Nephron (organoid): ENCODE measurements at regions not wholly inside any gene's neighbourhood (a gene's known extent, or its start where the extent isn't known, plus 50 kb on each side); places are given as distances from the start of the nearest gene placed in this dataset.
"Not testable (repeated sequence)": the region's sequence is repeated elsewhere in the genome, so short reads cannot be mapped to it uniquely, and the experiment has no call there.

Experiments
- H3K27ac Mint-ChIP-seq, 3 experiments: 2 replicates each; pipeline ENCODE4 v1.8.0; 2020; ENCODE audit warnings: mixed read lengths in 3 of 3, mild to moderate bottlenecking in 2 of 3, moderate library complexity in 1 of 3
- H3K27me3 Mint-ChIP-seq: 2 replicates; pipeline ENCODE4 v1.8.0; 2021; ENCODE audit warnings: low read depth, mild to moderate bottlenecking, moderate library complexity, mixed read lengths
- H3K36me3 Mint-ChIP-seq: 2 replicates; pipeline ENCODE4 v1.8.0; 2020; ENCODE audit warnings: low read depth, mixed read lengths
- H3K4me1 Mint-ChIP-seq: 2 replicates; pipeline ENCODE4 v1.8.0; 2020; ENCODE audit warnings: mixed read lengths
- H3K4me3 Mint-ChIP-seq, 3 experiments: 2 replicates each; pipeline ENCODE4 v1.8.0; 2020; ENCODE audit warnings: mild to moderate bottlenecking in 3 of 3, mixed read lengths in 3 of 3, moderate library complexity in 2 of 3
- H3K9me3 Mint-ChIP-seq: 2 replicates; pipeline ENCODE4 v1.8.0; 2020; ENCODE audit warnings: mixed read lengths
- CTCF ChIP-seq, 3 experiments: fragments of 200-600 bp; sonication (generic); IDR thresholded peaks; one replicate each; pipeline ENCODE4 v1.5.0; 2021; ENCODE audit warnings: antibody characterized with exemption in 3 of 3; ENCODE audit not compliant: unreplicated experiment in 3 of 3

DNA sequence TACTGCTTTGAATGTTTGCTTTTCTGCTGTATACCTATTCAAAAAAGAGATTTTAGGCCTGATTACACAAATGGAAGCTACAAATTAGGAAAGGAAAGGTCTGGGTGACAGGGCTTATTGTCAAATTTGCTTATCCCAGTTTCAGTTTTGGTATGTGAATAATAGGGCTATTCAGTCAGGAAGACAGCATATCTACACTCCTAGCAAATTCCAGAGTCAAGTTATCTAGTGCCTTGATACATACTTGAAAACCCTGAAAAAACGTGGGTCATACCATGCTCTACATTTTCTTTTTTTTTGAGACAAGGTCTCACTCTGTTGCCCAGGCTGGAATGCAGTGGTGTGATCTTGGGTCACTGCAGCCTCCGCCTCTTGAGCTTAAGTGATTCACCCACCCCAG, 59.2 kb upstream of the CCDC180 start:
- not testable (repeated sequence) for H3K9me3 Mint-ChIP-seq, H3K36me3 Mint-ChIP-seq, H3K4me3 Mint-ChIP-seq, H3K27ac Mint-ChIP-seq, H3K4me1 Mint-ChIP-seq, H3K27me3 Mint-ChIP-seq

DNA sequence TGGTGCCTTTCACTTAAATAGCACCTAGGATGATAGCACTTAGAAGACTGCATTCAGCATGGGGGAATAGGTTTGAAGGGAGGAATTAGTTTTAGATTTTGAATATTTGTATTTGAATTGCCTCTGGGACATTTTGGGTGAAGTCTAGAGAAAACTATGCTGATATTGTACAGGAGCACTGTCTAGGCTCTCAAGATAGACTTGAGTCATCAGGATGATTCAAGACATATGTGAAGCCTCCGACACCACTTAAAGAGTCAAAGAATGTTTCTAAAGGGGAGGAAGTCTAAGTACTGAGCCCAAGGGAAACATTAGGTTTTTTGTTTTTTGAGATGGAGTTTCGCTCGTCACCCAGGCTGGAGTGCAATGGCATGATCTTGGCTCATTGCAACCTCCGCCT, 63.9 kb upstream of the CCDC180 start:
- Mint-ChIP-seq H3K27me3 (no peaks in the 10 kb centered on the region), H3K4me1 (peaks cover 10% of the 10 kb centered on the region), H3K36me3 (peaks cover 3% of the 10 kb centered on the region), H3K27ac (no peak overlapping the region), H3K9me3 (no peaks in the 10 kb centered on the region), H3K4me3 (no peak overlapping the region)
- TF ChIP-seq CTCF (IDR thresholded peaks at IDR 0.05; ENCODE audit: unreplicated experiment in 3 of 3) = no peak

DNA sequence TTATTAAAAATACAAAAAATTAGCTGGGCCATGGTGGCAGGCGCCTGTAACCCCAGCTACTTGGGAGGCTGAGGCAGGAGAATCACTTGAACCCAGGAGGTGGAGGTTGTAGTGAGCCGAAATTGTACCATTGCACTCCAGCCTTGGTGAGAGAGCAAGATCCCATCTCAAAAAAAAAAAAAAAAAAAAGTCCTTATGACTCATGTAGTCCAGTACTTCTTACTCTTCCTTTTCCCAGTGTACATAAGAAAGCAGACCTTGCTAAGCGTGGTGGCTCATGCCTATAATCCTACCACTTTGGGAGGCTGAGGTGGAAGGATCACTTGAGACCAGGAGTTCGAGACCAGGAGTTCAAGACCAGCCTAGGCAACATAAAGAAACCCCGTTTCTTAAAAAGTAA, 66.0 kb upstream of the CCDC180 start:
- Mint-ChIP-seq H3K4me1 (peaks cover 21% of the 10 kb centered on the region), H3K4me3 (peak overlapping the region; percentile 40 to 56 (median 42))
- not testable (repeated sequence) for H3K27me3 Mint-ChIP-seq, H3K9me3 Mint-ChIP-seq, H3K27ac Mint-ChIP-seq, H3K36me3 Mint-ChIP-seq

DNA sequence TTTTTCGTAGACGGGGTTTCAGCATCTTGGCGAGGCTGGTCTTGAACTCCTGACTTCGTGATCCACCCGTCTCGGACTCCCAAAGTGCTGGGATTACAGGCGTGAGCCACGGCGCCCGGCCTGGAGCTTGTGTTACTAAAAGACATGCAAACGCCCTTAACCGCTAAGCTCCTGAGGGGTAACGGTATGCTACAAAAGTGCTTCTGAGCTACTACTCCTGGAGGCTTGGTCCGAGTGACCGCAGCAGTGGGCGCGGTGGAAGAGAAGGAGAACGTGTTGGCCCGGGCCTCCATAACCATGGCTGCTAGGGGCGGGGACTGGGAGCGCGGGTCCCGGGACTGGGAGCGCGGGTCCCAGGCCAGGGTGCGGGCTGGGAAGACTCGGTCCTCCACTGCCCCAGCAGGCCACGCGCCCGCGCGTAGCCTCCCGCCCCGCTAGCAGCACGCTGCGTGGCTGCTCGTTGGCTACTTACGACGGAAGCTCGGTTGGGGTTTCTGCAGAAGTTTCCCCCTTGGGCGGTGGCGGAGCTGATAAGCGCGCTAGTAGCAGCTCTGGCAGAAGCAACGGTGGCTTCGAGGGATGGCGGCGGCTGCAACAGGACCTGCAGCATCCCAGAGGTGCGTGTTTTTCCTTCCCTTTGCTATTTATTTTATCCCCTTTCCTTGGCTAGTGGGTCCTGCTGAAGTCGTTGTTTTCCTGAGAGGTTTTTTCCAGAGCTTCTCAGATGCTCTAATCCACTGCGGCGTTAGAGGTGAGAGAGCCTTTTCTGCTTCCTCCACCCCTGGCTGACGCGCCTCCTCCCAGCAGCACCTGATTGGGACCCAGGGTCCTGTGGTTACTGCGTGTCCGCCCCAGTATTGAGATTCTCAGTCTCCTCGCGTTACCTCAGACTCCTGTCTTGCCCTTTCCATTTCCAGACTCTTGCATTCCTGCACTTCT, 69.2 kb upstream of the CCDC180 start:
- Mint-ChIP-seq H3K4me1 (peaks cover 21% of the 10 kb centered on the region), H3K9me3 (no peaks in the 10 kb centered on the region), H3K4me3 (peak overlapping the region; percentile 97 to 98 (median 98)), H3K27me3 (no peaks in the 10 kb centered on the region), H3K36me3 (peaks cover 17% of the 10 kb centered on the region), H3K27ac (peak overlapping the region; percentile 98 to 99 (median 98))
- TF ChIP-seq CTCF (IDR thresholded peaks at IDR 0.05; ENCODE audit: unreplicated experiment in 3 of 3) = no peak

GRCh38 chr9:97237311-97237786, 70.1 kb upstream of the CCDC180 start:
- H3K27me3 Mint-ChIP-seq = peaks cover under 1% of the 10 kb centered on the region
- peaks cover 26% of the 10 kb centered on the region for H3K36me3 Mint-ChIP-seq
- peak overlapping the region; percentile 97 to 98 (median 98) for H3K4me3 Mint-ChIP-seq
- H3K9me3 Mint-ChIP-seq = no peaks in the 10 kb centered on the region
- peaks cover 21% of the 10 kb centered on the region for H3K4me1 Mint-ChIP-seq
- TF ChIP-seq CTCF (IDR thresholded peaks at IDR 0.05; ENCODE audit: unreplicated experiment in 3 of 3) = no peak
- H3K27ac Mint-ChIP-seq = peak overlapping the region; percentile 98 to 99 (median 98)

GRCh38 chr9:97233009-97233400, 74.5 kb upstream of the CCDC180 start:
- not testable (repeated sequence) for H3K4me1 Mint-ChIP-seq, H3K4me3 Mint-ChIP-seq, H3K27ac Mint-ChIP-seq, H3K9me3 Mint-ChIP-seq
- peaks cover 26% of the 10 kb centered on the region for H3K36me3 Mint-ChIP-seq
- H3K27me3 Mint-ChIP-seq = peaks cover 11% of the 10 kb centered on the region

- not testable (repeated sequence) for H3K9me3 Mint-ChIP-seq, H3K4me1 Mint-ChIP-seq, H3K4me3 Mint-ChIP-seq
- Mint-ChIP-seq H3K27ac (peak overlapping the region in 1 of 3 experiments; percentile 27), H3K36me3 (peaks cover 26% of the 10 kb centered on the region), H3K27me3 (peaks cover 14% of the 10 kb centered on the region)
Observed at GRCh38 chr9:97232060-97233008, 75.1 kb upstream of the CCDC180 start.

- H3K27me3 Mint-ChIP-seq = peaks cover 86% of the 10 kb centered on the region
- peak overlapping the region; percentile 28 to 56 (median 37) for H3K4me3 Mint-ChIP-seq
- H3K27ac Mint-ChIP-seq, H3K9me3 Mint-ChIP-seq, H3K4me1 Mint-ChIP-seq, H3K36me3 Mint-ChIP-seq: not testable (repeated sequence)
Observed at GRCh38 chr9:97222393-97222792, 85.1 kb upstream of the CCDC180 start.
